ENCODE measurements at regions not wholly inside any gene's neighbourhood (a gene's known extent, or its start where the extent isn't known, plus 50 kb on each side); places are given as distances from the start of the nearest gene placed in this dataset.

DNA sequence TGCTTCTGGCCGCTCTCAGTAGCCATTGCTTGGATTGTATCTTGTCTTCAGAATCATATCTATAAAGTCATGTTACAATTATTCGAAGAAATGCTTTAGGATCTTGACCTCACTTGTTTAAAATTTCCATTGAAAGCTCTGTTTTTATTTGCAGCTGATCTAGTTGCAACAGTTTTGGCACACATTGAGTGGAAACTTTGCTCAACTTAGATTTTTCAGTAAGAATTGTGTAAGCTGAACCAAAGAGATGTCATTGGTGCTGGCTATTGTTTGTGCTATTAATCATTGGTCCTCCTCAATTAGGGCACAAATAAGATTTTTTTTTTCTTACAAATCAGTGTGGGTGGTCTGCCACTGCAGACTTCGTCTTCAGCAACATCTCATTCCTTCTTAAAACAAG is 649.2 kb downstream of the MMUT start:
- Mint-ChIP-seq H3K27me3 (ENCODE audit: unreplicated experiment) (no peaks in the 10 kb centered on the region), H3K36me3 (ENCODE audit: low read depth, unreplicated experiment) (no peaks in the 10 kb centered on the region), H3K27ac (ENCODE audit: unreplicated experiment) (no peak overlapping the region), H3K4me1 (ENCODE audit: unreplicated experiment) (no peaks in the 10 kb centered on the region), H3K4me3 (ENCODE audit: unreplicated experiment) (no peak overlapping the region), H3K9me3 (ENCODE audit: unreplicated experiment) (no peaks in the 10 kb centered on the region)
- TF ChIP-seq, protein P1, sequence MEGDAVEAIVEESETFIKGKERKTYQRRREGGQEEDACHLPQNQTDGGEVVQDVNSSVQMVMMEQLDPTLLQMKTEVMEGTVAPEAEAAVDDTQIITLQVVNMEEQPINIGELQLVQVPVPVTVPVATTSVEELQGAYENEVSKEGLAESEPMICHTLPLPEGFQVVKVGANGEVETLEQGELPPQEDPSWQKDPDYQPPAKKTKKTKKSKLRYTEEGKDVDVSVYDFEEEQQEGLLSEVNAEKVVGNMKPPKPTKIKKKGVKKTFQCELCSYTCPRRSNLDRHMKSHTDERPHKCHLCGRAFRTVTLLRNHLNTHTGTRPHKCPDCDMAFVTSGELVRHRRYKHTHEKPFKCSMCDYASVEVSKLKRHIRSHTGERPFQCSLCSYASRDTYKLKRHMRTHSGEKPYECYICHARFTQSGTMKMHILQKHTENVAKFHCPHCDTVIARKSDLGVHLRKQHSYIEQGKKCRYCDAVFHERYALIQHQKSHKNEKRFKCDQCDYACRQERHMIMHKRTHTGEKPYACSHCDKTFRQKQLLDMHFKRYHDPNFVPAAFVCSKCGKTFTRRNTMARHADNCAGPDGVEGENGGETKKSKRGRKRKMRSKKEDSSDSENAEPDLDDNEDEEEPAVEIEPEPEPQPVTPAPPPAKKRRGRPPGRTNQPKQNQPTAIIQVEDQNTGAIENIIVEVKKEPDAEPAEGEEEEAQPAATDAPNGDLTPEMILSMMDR (IDR thresholded peaks at IDR 0.05; ENCODE audit: unreplicated experiment) = no peak
- no peak for DNase-seq (ENCODE audit: low spot score)

DNA sequence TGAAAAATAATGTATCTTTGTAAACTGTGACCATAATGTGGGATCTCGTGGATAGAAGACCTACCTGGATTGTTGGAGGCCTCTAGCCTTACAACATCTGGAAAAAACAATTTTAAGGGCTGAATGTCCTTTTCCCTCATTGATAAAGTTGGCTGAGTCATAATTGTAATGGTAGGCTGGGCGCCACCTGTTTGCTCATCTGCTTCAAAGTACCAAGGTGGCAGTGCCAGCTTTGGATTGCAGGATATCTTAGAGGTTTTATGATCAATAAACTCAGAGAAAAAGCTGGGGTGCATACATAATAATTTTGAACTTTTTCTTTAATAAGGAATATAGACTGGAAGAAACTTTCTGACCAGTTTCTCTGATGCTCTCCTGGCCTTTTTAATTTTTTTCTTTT is 653.4 kb downstream of the MMUT start:
- Mint-ChIP-seq H3K27me3 (ENCODE audit: unreplicated experiment) (no peaks in the 10 kb centered on the region), H3K4me1 (ENCODE audit: unreplicated experiment) (no peaks in the 10 kb centered on the region), H3K9me3 (ENCODE audit: unreplicated experiment) (no peaks in the 10 kb centered on the region), H3K4me3 (ENCODE audit: unreplicated experiment) (no peak overlapping the region), H3K36me3 (ENCODE audit: low read depth, unreplicated experiment) (no peaks in the 10 kb centered on the region), H3K27ac (ENCODE audit: unreplicated experiment) (no peak overlapping the region)
- no peak for DNase-seq (ENCODE audit: low spot score)
- TF ChIP-seq, protein P1 (IDR thresholded peaks at IDR 0.05; ENCODE audit: unreplicated experiment) = no peak

DNA sequence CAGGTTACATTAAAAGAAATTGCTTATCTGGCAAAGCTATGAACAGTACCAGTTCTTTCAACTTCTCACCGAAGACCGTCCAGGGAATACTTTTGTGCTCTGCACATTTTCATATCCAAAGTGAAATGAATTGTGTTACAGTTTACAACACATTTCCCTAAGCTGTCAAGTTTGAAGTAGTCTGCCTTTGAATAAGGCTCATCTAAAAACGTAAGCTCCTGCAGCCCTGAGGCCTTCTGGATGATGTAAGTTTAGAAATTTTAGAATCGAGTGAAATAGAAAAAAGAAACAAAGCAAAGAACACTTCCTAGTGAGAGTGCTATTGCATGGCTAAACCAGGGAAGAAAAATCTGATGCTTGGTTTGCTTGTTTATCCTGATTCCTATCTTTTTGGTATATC is 653.8 kb downstream of the MMUT start:
- no peaks in the 10 kb centered on the region for H3K27me3 Mint-ChIP-seq (ENCODE audit: unreplicated experiment)
- no peak overlapping the region for H3K4me3 Mint-ChIP-seq (ENCODE audit: unreplicated experiment)
- TF ChIP-seq, protein P1 (IDR thresholded peaks at IDR 0.05; ENCODE audit: unreplicated experiment) = no peak
- no peaks in the 10 kb centered on the region for H3K36me3 Mint-ChIP-seq (ENCODE audit: low read depth, unreplicated experiment)
- H3K27ac Mint-ChIP-seq (ENCODE audit: unreplicated experiment) = no peak overlapping the region
- no peak for DNase-seq (ENCODE audit: low spot score)
- no peaks in the 10 kb centered on the region for H3K4me1 Mint-ChIP-seq (ENCODE audit: unreplicated experiment)
- H3K9me3 Mint-ChIP-seq (ENCODE audit: unreplicated experiment) = no peaks in the 10 kb centered on the region

DNA sequence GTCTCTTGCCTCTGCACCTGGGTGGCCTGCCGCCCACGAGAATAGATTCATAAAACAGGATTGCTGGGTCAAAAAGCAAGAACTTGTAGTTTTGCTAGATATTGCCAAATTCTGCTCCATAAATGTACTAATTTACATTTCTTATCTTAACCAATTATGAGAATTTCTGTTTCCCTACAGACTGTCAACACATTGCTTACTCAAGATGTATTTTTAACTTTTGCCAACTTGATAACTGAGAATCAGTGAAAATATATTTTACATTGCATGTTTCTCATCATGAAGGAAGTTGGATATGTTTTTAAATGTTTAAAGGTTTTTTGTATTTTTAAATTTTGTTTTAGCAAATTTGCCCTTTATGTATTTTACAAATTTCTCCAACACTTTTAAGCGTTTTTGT is 664.8 kb downstream of the MMUT start:
- Mint-ChIP-seq H3K27me3 (ENCODE audit: unreplicated experiment) (no peaks in the 10 kb centered on the region), H3K4me3 (ENCODE audit: unreplicated experiment) (no peak overlapping the region), H3K36me3 (ENCODE audit: low read depth, unreplicated experiment) (no peaks in the 10 kb centered on the region), H3K4me1 (ENCODE audit: unreplicated experiment) (no peaks in the 10 kb centered on the region), H3K9me3 (ENCODE audit: unreplicated experiment) (no peaks in the 10 kb centered on the region), H3K27ac (ENCODE audit: unreplicated experiment) (no peak overlapping the region)
- no peak for DNase-seq (ENCODE audit: low spot score)
- TF ChIP-seq, protein P1 (IDR thresholded peaks at IDR 0.05; ENCODE audit: unreplicated experiment) = no peak

DNA sequence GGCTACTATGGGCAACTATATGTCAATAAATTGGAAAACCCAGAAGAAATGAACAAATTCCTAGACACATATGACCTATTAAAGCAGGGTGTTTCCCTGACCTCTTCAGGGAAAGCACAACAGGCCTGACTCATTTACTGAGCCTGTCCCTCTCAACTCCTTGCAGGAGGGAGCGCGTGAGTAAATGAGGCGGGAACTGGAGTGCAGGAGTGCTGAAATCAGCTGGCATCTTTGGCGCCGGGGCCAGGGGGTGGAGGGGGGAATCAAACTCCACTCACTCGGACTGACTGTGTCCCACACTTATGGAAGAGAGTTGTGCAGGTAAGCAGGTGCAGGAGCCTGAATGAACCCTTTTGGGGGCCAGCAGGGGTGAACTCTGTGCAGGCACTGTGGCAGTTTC is 671.2 kb upstream of the PTCHD4 start:
- H3K27me3 Mint-ChIP-seq (ENCODE audit: unreplicated experiment) = no peaks in the 10 kb centered on the region
- no peak for DNase-seq (ENCODE audit: low spot score)
- H3K4me1 Mint-ChIP-seq (ENCODE audit: unreplicated experiment) = no peaks in the 10 kb centered on the region

More for the DNA sequence above, 671.2 kb upstream of the PTCHD4 start:
- no peak overlapping the region for H3K27ac Mint-ChIP-seq (ENCODE audit: unreplicated experiment)
- TF ChIP-seq, protein P1 (IDR thresholded peaks at IDR 0.05; ENCODE audit: unreplicated experiment) = no peak
- H3K4me3 Mint-ChIP-seq (ENCODE audit: unreplicated experiment) = no peak overlapping the region
- H3K9me3 Mint-ChIP-seq (ENCODE audit: unreplicated experiment) = no peaks in the 10 kb centered on the region
- no peaks in the 10 kb centered on the region for H3K36me3 Mint-ChIP-seq (ENCODE audit: low read depth, unreplicated experiment)
